AG10803 (cell line): ENCODE measurements at regions not wholly inside any gene's neighbourhood (a gene's known extent, or its start where the extent isn't known, plus 50 kb on each side); places are given as distances from the start of the nearest gene placed in this dataset.

Experiments used
- DNase-seq: peaks from one replicate; pipeline ENCODE4 v3.0.0; 2010; ENCODE audit warnings: low read depth
- H3K4me3 ChIP-seq: 2 replicates; pipeline ENCODE4 v1.5.1; 2011; ENCODE audit warnings: mild to moderate bottlenecking, low read length, control low read depth
- CTCF ChIP-seq: conservative IDR thresholded peaks from 2 replicates; pipeline ENCODE4 v1.5.1; 2011; ENCODE audit warnings: mild to moderate bottlenecking, low read length, control low read depth, inconsistent platforms

- no peak overlapping the region for H3K4me3 ChIP-seq
- TF ChIP-seq CTCF = no peak
- DNase-seq = no peak
Observed at GRCh38 chr2:209044307-209044706, 379.5 kb upstream of the MAP2 start.

GRCh38 chr2:209046163-209046562 is 377.7 kb upstream of the MAP2 start:
- TF ChIP-seq CTCF = no peak
- H3K4me3 ChIP-seq = no peak overlapping the region
- DNase-seq = no peak

- no peak for TF ChIP-seq CTCF
- no peak for DNase-seq
- H3K4me3 ChIP-seq = no peak overlapping the region
Observed at GRCh38 chr2:209049608-209050007, 374.2 kb upstream of the MAP2 start.

- H3K4me3 ChIP-seq = no peak overlapping the region
- no peak for TF ChIP-seq CTCF
- DNase-seq = no peak
Observed at GRCh38 chr2:209062210-209062609, 361.6 kb upstream of the MAP2 start.

GRCh38 chr2:209070262-209070661 is 353.6 kb upstream of the MAP2 start:
- TF ChIP-seq CTCF = no peak
- H3K4me3 ChIP-seq = no peak overlapping the region
- no peak for DNase-seq

- TF ChIP-seq CTCF = no peak
- H3K4me3 ChIP-seq = no peak overlapping the region
- DNase-seq = no peak
Observed at GRCh38 chr2:209073151-209073550, 350.7 kb upstream of the MAP2 start.

GRCh38 chr2:209074711-209075110 is 349.1 kb upstream of the MAP2 start:
- no peak overlapping the region for H3K4me3 ChIP-seq
- DNase-seq = no peak
- TF ChIP-seq CTCF = no peak
